RPMI7951 (cell line): ENCODE measurements at regions not wholly inside any gene's neighbourhood (a gene's known extent, or its start where the extent isn't known, plus 50 kb on each side); places are given as distances from the start of the nearest gene placed in this dataset.
"Not testable (repeated sequence)": the region's sequence is repeated elsewhere in the genome, so short reads cannot be mapped to it uniquely, and the experiment has no call there.

Experiments used
- DNase-seq: peaks from one replicate; pipeline ENCODE4 v3.0.0-alpha.2; 2012; ENCODE audit warnings: low read depth

GRCh38 chr2:118613737-118614136 lies 233.7 kb downstream of the EN1 start:
- no peak for DNase-seq

GRCh38 chr2:118611691-118612090 lies 235.8 kb downstream of the EN1 start:
- DNase-seq, result no peak

GRCh38 chr2:118609138-118609537 lies 238.3 kb downstream of the EN1 start:
- no peak for DNase-seq

DNA sequence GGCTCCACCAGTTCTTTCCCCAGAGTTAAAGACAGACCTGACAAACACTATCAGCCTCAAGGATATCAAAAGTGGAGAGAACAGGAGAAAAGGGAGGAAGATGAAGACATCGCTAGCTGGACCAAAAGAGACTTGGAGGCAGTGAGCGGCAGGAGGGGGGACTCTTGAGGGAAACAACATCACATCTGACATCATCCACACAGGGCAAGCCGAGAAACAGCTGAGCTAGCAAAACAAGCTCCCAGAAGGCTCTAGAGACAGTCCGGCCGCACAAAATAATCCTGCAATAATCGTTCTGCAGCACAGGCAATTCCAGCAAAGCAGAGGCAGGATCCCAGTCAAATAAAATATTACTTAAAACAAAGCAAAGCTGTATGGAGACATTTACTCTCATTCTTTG lies 239.8 kb downstream of the EN1 start:
- DNase-seq, result no peak

DNA sequence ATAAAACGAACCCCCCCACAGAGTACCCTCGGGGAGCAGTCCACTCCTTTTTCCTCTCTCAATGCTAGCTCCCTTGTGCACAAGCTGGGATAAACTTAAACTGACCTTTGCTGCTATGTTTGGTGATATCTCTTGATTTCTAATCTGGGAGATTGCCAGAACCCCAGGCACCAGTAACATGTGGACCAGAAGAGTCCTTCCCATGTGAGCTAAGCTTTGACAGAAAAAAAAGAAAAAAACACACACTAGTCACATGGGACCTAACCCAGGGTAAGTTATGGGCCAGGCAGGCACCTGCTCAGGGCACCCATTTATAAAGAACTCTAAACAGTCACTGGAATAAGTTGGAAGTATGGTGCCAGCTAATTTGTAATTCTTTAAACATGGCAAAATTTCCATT lies 242.6 kb downstream of the EN1 start:
- no peak for DNase-seq

DNA sequence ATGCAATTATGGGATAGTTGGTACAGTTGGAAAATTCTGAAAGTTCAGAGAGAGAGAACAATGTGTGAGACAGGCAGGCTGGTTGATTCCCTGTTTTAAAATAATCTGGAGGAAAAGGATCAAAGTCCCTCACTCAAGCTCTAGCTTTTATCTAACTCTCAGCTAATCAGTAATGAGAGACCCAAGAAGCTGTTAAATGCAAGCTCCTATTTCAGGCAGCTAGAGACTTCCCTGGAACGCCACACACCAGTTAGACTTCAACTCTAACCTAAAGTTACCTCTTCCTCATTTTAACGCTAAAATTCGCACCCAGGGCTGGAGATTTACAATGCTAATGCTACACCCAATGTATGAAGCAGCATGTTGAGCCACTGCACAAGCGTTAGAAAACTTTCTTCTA lies 243.1 kb downstream of the EN1 start:
- DNase-seq, result no peak

DNA sequence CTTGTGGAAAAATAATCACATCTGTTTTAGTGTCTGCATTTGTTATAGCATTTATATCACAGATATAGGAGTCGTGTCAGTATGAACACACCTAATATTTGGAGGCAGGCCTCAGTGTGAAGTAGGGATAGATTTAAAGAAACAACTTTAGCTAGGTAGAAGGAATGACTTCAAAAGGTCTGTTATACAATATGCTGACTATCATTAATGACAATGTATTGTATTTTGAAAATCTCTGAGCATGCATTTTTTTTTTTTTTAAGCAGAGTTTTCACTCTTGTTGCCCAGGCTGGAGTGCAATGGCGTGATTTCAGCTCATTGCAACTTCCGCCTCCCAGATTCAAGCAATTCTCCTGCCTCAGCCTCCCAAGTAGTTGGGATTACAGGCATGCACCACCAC lies 248.3 kb downstream of the EN1 start:
- DNase-seq, result no peak

DNA sequence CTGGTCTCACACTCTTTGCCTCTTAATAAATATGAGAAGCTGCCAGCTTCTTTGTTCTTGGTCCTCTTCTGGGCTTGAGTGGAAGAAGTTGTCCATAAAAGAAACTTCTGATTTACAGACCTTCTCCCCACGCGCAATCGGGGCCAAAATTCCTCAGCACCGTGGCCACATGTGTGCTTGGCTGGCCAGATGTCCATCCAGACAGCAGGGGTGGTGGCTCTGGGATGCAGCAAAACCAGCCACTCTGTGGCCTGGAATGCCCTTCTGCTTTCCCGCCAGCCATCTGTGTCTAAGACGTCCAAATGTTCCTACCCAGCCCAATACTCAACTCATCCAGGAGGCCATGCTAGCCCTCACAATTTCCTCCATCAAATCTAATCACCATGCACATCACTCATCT lies 250.8 kb downstream of the EN1 start:
- DNase-seq, result no peak

DNA sequence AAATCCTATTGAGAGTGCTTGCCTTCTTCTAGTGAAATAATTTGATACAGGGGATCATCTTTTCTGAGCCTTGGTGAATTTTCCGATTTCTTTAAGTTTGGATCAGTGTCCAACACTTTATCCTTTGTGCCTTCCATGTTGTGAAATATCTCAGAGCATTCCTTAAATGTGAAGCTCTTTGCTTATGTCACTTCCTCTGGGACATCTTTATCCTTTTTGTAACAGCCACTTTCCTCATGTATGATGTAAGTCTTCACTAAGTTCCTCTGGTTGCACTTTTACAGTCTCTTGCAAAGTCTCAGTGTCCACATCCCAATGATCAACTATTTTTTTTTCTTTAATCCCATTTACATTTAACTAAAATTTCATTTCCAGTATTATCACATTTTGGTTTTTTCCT lies 254.2 kb downstream of the EN1 start:
- no peak for DNase-seq

DNA sequence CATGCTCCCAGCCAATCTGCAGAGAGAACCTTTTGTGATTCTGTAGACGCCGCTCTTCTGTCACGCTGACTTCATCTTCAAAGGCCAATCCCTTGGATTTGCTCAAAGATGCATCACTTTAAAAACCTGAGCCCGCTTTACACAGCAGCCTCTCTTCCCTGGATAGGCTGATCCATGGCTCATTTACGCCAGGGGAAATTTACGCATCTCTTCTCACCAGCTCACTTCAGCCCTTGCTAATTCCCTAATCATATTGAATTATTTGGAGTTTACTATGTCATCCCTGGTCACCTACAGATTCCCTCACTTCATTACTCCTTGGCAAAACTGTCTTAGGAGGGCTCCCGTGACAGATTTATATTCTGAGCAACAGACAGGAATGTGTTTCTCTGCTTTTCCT lies 256.2 kb downstream of the EN1 start:
- DNase-seq, result no peak

DNA sequence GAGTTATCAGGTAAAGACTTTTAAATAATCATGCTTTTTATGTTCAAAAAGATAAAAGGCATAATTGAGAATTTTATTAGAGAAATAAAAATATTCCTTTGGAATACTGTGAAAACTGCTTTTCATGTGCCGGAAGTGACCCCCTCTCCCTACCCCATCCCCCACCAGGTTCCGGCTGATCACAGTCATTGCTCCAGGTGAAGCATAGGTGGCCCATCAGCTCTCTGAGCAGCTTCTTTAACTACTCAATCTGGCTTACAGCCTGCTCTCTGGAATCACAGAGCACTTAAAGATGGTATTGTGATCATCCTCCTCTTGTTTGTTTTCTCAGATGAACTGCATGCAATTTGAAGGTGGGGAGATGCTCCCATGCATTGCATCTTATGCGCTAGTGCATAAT lies 257.7 kb downstream of the EN1 start:
- DNase-seq, result no peak

DNA sequence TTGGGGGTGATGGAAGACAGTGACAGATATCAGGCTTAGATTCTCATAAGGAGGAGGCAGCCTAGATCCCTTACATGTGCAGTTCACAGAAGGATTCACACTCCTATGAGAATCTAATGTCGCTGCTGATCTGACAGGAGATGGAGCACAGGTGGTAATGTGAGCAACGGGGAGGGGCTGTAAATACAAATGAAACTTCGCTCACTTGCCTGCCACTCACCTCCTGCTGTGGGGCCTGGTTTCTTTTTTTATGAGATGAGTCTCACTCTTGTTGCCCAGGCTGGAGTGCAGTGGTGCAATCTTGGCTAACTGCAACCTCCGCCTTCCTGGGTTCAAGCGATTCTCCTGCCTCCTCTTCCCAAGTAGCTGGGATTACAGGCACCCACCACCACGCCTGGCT lies 258.6 kb downstream of the EN1 start:
- DNase-seq, result no peak

GRCh38 chr2:118586312-118586711 lies 261.1 kb downstream of the EN1 start:
- no peak for DNase-seq

- DNase-seq, result no peak
These were observed 262.6 kb downstream of the EN1 start for GRCh38 chr2:118584877-118585276.

DNA sequence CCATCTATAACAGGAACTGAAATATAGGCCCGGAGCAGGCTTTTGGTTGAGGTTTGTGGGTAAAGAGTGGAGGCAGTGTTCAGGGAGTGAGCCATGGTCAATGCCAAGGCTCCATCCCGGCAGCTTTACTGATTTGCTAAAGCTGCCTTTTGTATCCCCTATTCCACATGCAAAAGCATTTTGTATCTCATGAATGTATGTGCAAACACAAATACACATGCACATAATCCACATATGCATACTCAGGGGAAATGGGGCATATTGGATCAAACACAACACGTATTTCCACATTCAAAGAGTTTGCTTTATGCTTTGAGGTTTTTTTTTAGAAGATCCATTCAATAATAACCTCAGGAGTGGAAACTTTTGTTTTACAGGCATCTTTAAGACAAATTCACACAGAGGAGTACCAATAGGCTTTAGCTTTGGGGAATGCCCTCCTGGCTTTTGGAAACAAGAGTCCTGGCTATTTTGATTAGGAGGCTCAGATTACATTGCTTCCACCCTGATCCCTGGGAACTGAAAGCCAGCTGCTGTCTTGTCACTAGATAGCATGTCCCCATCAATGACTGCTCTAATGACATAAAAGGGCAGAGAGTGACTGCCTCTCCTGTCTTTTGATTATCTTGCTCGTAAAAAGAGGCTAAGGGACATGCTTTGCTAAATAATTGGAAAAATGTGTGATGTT lies 263.2 kb downstream of the EN1 start:
- DNase-seq, result no peak

- no peak for DNase-seq
These were observed 265.4 kb downstream of the EN1 start for GRCh38 chr2:118582058-118582457.

- DNase-seq, result peak; percentile 2
These were observed 266.8 kb downstream of the EN1 start for GRCh38 chr2:118580651-118581050.

DNA sequence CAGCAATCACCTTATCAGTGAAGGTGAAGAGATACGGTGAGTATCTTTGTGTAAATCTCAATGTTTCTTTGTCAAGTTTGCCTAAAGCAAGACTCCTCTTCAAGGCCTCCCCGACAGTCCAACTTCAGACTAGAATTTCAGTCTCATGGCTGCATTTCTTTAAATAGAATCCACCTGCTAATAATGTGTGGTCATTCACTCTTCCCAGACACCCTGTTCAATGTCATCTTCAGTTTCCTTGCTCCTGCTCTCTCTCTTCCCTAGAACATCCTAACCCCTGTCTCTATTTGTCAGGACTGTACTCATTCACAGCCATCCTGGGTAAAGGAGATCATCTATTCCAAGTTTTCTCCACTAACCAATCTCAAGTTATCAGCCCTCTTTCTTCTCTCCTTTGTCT lies 267.3 kb downstream of the EN1 start:
- no peak for DNase-seq

DNA sequence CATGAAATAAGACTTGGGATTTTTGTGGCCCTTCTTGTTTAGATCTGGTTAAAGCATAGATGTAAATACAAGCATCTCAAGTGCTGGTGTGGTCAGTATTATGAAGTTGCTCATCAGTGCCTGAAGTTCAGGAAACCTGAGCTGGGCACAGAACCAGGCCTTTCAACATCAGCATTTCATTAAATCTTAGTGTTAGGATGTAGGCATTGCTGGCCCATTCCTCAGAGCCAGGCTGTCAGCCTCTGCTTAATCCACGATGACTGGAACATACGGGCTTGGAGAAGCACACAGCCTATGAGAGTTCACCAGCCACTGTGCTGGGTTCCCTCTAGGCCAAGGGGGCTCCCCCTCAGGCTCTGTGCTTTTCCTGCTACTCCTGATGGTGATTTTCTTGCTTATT lies 270.2 kb downstream of the EN1 start:
- DNase-seq, result no peak

- no peak for DNase-seq
These were observed 271.2 kb downstream of the EN1 start for GRCh38 chr2:118576109-118576855.

- not testable (repeated sequence) for DNase-seq
These were observed 275.1 kb downstream of the EN1 start for GRCh38 chr2:118572380-118572779.

DNA sequence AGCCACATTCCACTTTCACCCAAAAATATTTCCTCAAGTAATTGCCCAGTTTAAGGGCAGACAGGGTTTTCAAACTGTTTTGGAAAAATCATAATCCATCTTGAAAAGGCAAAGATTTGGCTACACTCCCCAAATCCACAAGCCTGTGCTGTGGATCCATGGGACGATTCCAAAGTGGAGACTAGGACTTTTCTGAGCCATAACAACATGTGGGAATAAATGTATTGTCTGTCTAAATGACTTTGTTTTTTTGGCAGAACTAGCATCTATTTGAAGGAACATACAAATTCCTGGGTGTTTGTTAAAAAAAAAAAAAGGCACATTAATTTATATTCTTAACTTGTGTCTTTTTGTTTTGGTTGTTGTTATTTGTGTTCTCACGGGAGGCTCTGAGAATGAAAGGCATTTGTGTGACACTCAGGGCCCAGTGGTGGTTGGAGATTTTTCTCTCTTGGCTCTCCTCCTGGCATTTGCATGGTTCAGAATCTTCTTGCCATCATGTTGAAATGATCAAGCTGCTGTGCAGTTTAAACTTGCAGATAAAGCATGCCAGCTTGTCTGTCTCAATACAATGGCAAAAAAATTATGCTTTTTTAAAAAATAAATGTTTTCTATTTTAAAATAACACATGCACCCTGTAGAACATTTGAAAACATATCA lies 277.4 kb downstream of the EN1 start:
- no peak for DNase-seq

- DNase-seq, result no peak
These were observed 278.7 kb downstream of the EN1 start for GRCh38 chr2:118568700-118569099.
